HG02840 (cell line): ENCODE measurements at regions not wholly inside any gene's neighbourhood (a gene's known extent, or its start where the extent isn't known, plus 50 kb on each side); places are given as distances from the start of the nearest gene placed in this dataset.
"Not testable (repeated sequence)": the region's sequence is repeated elsewhere in the genome, so short reads cannot be mapped to it uniquely, and the experiment has no call there.

Experiments
- ATAC-seq: cut with Tn5 transposase; IDR thresholded peaks from one replicate; pipeline ENCODE4 v1.9.1; 2021; ENCODE audit warnings: mild to moderate bottlenecking, moderate library complexity, moderate number of reproducible peaks; ENCODE audit not compliant: unreplicated experiment, low FRiP score

GRCh38 chr5:152066784-152067183 is 142.1 kb upstream of the GLRA1 start:
- no peak for ATAC-seq

GRCh38 chr5:152063004-152063403 is 138.4 kb upstream of the GLRA1 start:
- no peak for ATAC-seq

GRCh38 chr5:152061095-152061494 is 136.4 kb upstream of the GLRA1 start:
- ATAC-seq = no peak

GRCh38 chr5:152058267-152058666 is 133.6 kb upstream of the GLRA1 start:
- ATAC-seq = no peak

- no peak for ATAC-seq
Measured at GRCh38 chr5:152056931-152057330, 132.3 kb upstream of the GLRA1 start.

GRCh38 chr5:152052470-152052869 is 127.8 kb upstream of the GLRA1 start:
- no peak for ATAC-seq

GRCh38 chr5:152051499-152052454 is 127.1 kb upstream of the GLRA1 start:
- no peak for ATAC-seq

- ATAC-seq = no peak
Measured at GRCh38 chr5:152046361-152046760, 121.7 kb upstream of the GLRA1 start.

GRCh38 chr5:152038856-152039255 is 114.2 kb upstream of the GLRA1 start:
- ATAC-seq = not testable (repeated sequence)

- ATAC-seq = not testable (repeated sequence)
Measured at GRCh38 chr5:152026328-152027024, 101.8 kb upstream of the GLRA1 start.

- no peak for ATAC-seq
Measured at GRCh38 chr5:152016421-152016820, 91.8 kb upstream of the GLRA1 start.

- no peak for ATAC-seq
Measured at GRCh38 chr5:152007653-152008335, 83.1 kb upstream of the GLRA1 start.

GRCh38 chr5:152004095-152004494 is 79.4 kb upstream of the GLRA1 start:
- ATAC-seq = no peak
